ENCODE measurements at regions not wholly inside any gene's neighbourhood (a gene's known extent, or its start where the extent isn't known, plus 50 kb on each side); places are given as distances from the start of the nearest gene placed in this dataset.

- no peak for DNase-seq (ENCODE audit: low spot score)
- no peak overlapping the region for H3K27ac ChIP-seq
Observed at GRCh38 chr18:10306779-10307178, 147.7 kb upstream of the APCDD1 start.

GRCh38 chr18:10308154-10308553, 146.3 kb upstream of the APCDD1 start:
- DNase-seq (ENCODE audit: low spot score), result no peak
- Histone ChIP-seq H3K27ac (no peak overlapping the region), H3K4me3 (no peak overlapping the region)
- no peak for TF ChIP-seq CTCF (IDR thresholded peaks at IDR 0.05)

More at GRCh38 chr18:10306779-10307178, 147.7 kb upstream of the APCDD1 start:
- H3K4me3 ChIP-seq, result no peak overlapping the region
- no peak for TF ChIP-seq CTCF (IDR thresholded peaks at IDR 0.05)

DNA sequence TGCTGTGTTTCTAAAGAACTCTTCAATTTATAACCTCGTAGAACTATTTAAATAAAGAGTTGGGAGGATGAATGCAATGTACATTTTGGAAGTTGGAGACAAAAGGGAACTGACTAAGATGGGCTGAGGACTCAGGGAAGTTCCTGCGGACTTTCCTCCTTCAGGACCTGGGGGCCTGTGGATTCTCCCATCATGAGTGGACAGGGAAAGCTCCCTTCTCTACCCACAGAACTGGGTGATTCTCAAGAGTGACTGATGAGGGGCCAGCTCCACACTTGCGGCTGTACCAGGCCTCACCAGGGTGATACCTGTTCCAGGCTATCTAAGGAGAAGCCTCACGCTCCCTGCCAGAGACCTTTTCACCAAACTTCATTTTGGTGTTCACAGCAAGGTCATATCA, 143.8 kb upstream of the APCDD1 start:
- no peak for TF ChIP-seq CTCF (IDR thresholded peaks at IDR 0.05)
- DNase-seq (ENCODE audit: low spot score), result no peak
- H3K27ac ChIP-seq, result no peak overlapping the region
- H3K4me3 ChIP-seq, result no peak overlapping the region

- no peak for TF ChIP-seq CTCF (IDR thresholded peaks at IDR 0.05)
- no peak overlapping the region for H3K27ac ChIP-seq
- DNase-seq (ENCODE audit: low spot score), result no peak
- H3K4me3 ChIP-seq, result no peak overlapping the region
Observed at GRCh38 chr18:10312326-10313015, 142.0 kb upstream of the APCDD1 start.

DNA sequence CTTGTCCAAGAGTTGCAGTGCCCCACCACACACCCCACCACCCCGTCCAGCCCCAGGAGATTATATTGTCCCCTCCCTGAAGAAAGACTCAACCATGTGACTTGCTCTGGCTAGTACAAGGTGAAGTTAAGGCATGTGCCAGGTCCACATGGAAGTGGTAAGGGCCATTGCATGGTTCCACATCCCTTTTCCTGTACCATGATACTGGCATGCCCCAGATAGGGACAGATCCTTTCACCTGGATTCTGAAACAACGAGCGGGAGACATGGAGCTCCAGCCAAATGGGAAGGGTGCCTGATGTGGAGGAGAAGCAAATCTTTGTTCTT, 141.5 kb upstream of the APCDD1 start:
- Histone ChIP-seq H3K27ac (no peak overlapping the region), H3K4me3 (no peak overlapping the region)
- DNase-seq (ENCODE audit: low spot score), result no peak
- no peak for TF ChIP-seq CTCF (IDR thresholded peaks at IDR 0.05)

GRCh38 chr18:10314066-10314465, 140.4 kb upstream of the APCDD1 start:
- no peak overlapping the region for H3K4me3 ChIP-seq
- H3K27ac ChIP-seq, result no peak overlapping the region
- TF ChIP-seq CTCF (IDR thresholded peaks at IDR 0.05), result no peak
- no peak for DNase-seq (ENCODE audit: low spot score)

GRCh38 chr18:10315522-10315921, 138.9 kb upstream of the APCDD1 start:
- H3K27ac ChIP-seq, result no peak overlapping the region
- TF ChIP-seq CTCF (IDR thresholded peaks at IDR 0.05), result no peak
- H3K4me3 ChIP-seq, result no peak overlapping the region
- no peak for DNase-seq (ENCODE audit: low spot score)
